CD4-positive, alpha-beta T cell (primary cell): ENCODE measurements at regions not wholly inside any gene's neighbourhood (a gene's known extent, or its start where the extent isn't known, plus 50 kb on each side); places are given as distances from the start of the nearest gene placed in this dataset.

Experiments used
- ATAC-seq: fragments of 200-7000 bp; cut with Tn5 transposase; one replicate; pipeline ENCODE4 v1.10.0; 2022; ENCODE audit warnings: mild to moderate bottlenecking; ENCODE audit not compliant: poor library complexity
- CTCF ChIA-PET: fragments of 350-600 bp; sonication (Branson Sonifier 250); formaldehyde crosslinking; loops from one replicate; lab custom pipeline; 2021; ENCODE audit warnings: antibody characterized with exemption, inconsistent platforms; lab: Charles Lee
- POLR2A ChIA-PET: fragments of 350-600 bp; sonication (Branson Sonifier 250); formaldehyde crosslinking; loops from one replicate; lab custom pipeline; 2021; ENCODE audit warnings: antibody characterized with exemption, inconsistent platforms; lab: Charles Lee
- DNase-seq, 14 experiments: peaks; one replicate each; pipeline ENCODE4 v3.0.0-alpha.2; 2013 to 2020; ENCODE audit warnings: mixed read lengths in 2 of 14
- H3K27ac ChIP-seq, 2 donors: one replicate each; pipeline versions ENCODE4 v1.5.1 to v1.7.0; 2013; ENCODE audit warnings: low read length in 2 of 2, low read depth in 1 of 2, mild to moderate bottlenecking in 1 of 2
- H3K27me3 ChIP-seq, 2 experiments: 1 replicate in 1 of 2; 2 replicates in 1 of 2; pipeline versions ENCODE4 v1.6.1 to v1.7.0; 2013; ENCODE audit warnings: low read length in 2 of 2, control low read depth in 1 of 2, mild to moderate bottlenecking in 1 of 2, moderate library complexity in 1 of 2; ENCODE audit not compliant: insufficient read depth in 2 of 2, control insufficient read depth in 1 of 2
- H3K36me3 ChIP-seq: one replicate; pipeline ENCODE4 v1.6.1; 2013; ENCODE audit warnings: low read length, control low read depth; ENCODE audit not compliant: insufficient read depth
- H3K4me1 ChIP-seq: one replicate; pipeline ENCODE4 v1.6.1; 2013; ENCODE audit warnings: low read length, control low read depth; ENCODE audit not compliant: insufficient read depth
- H3K4me3 ChIP-seq: one replicate; pipeline ENCODE4 v1.5.1; 2013; ENCODE audit warnings: mild to moderate bottlenecking, low read length, moderate library complexity
- H3K9me3 ChIP-seq, 2 experiments: 1 replicate in 1 of 2; 2 replicates in 1 of 2; pipeline versions ENCODE4 v1.6.1 to v1.7.0; 2013; ENCODE audit warnings: low read length in 2 of 2, mild to moderate bottlenecking in 2 of 2, control low read depth in 1 of 2, moderate library complexity in 1 of 2; ENCODE audit not compliant: control insufficient read depth in 1 of 2, insufficient read depth in 1 of 2
- H3K27ac Mint-ChIP-seq: one replicate; pipeline ENCODE4 v1.8.0; 2020; ENCODE audit warnings: mixed read lengths
- H3K27me3 Mint-ChIP-seq: one replicate; pipeline ENCODE4 v1.8.0; 2021; ENCODE audit warnings: mixed read lengths
- H3K36me3 Mint-ChIP-seq: one replicate; pipeline ENCODE4 v1.8.0; 2021; ENCODE audit warnings: low read depth, mixed read lengths
- H3K4me1 Mint-ChIP-seq: one replicate; pipeline ENCODE4 v1.8.0; 2021; ENCODE audit warnings: low read depth, mixed read lengths
- H3K4me3 Mint-ChIP-seq: one replicate; pipeline ENCODE4 v1.8.0; 2020; ENCODE audit warnings: mild to moderate bottlenecking, mixed read lengths
- H3K9me3 Mint-ChIP-seq: one replicate; pipeline ENCODE4 v1.8.0; 2020; ENCODE audit warnings: mixed read lengths
- intact Hi-C, 2 experiments: fragments of 100-400 bp; cut with DNase I in 1 of 2; cut with micrococcal nuclease in 1 of 2; formaldehyde crosslinking; loops; one replicate each; pipeline versions ENCODE4 v1.15.1 to v1.9.0; 2023 to 2025; cut with DNase I, micrococcal nuclease
- TF ChIP-seq, protein P1 (sequence below): fragments of 200-600 bp; IDR thresholded peaks from one replicate; pipeline ENCODE4 v1.8.0; 2022; ENCODE audit warnings: antibody characterized with exemption, mild to moderate bottlenecking

DNA sequence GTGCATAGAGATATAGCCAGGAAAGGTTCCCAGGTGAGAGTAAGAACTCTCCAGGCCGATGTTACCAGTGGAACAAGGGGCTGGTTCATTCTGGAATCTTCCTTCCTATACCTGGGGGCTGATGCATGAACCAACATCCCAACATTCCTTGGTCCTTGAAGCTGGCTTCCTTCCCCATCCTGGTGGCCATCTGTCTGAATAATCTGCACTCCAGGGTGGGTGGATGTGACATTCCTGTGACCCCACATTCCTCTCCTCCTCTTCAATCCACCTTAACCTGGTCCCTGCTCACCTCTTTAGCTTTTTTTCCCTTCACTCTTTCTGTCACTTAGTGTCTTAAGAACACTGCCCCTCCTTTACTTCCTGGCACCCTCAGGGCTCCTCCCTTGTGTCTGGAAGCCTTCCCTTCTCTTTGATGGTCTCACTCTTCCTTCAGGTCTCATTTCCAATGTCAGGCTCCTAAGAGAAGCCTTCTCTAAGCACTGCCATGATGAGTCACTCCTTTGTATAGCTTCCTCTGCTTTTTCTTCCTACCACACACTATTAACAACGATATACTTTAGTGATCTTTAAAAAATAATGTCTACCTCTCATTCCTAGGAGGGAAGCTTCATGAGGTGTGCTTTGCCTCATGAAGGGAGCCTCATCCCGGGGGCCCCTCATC lies 80.3 kb downstream of the BOD1 start:
- TF ChIP-seq, protein P1, sequence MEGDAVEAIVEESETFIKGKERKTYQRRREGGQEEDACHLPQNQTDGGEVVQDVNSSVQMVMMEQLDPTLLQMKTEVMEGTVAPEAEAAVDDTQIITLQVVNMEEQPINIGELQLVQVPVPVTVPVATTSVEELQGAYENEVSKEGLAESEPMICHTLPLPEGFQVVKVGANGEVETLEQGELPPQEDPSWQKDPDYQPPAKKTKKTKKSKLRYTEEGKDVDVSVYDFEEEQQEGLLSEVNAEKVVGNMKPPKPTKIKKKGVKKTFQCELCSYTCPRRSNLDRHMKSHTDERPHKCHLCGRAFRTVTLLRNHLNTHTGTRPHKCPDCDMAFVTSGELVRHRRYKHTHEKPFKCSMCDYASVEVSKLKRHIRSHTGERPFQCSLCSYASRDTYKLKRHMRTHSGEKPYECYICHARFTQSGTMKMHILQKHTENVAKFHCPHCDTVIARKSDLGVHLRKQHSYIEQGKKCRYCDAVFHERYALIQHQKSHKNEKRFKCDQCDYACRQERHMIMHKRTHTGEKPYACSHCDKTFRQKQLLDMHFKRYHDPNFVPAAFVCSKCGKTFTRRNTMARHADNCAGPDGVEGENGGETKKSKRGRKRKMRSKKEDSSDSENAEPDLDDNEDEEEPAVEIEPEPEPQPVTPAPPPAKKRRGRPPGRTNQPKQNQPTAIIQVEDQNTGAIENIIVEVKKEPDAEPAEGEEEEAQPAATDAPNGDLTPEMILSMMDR, result no peak
- ChIA-PET CTCF (no interaction called here), POLR2A (no interaction called here)
- Histone ChIP-seq H3K4me3 (no peak overlapping the region), H3K4me1 (no peaks in the 10 kb centered on the region), H3K9me3 (no peaks in the 10 kb centered on the region), H3K36me3 (no peaks in the 10 kb centered on the region), H3K27me3 (peaks cover 0 to 2% of the 10 kb centered on the region in 2 experiments), H3K27ac (no peak overlapping the region)
- Mint-ChIP-seq H3K27me3 (peaks cover 26% of the 10 kb centered on the region), H3K4me3 (no peak overlapping the region), H3K27ac (no peak overlapping the region), H3K9me3 (no peaks in the 10 kb centered on the region), H3K36me3 (no peaks in the 10 kb centered on the region), H3K4me1 (no peaks in the 10 kb centered on the region)
- intact Hi-C loops, result no loop called here
- DNase-seq, result no peak
- no peak for ATAC-seq

DNA sequence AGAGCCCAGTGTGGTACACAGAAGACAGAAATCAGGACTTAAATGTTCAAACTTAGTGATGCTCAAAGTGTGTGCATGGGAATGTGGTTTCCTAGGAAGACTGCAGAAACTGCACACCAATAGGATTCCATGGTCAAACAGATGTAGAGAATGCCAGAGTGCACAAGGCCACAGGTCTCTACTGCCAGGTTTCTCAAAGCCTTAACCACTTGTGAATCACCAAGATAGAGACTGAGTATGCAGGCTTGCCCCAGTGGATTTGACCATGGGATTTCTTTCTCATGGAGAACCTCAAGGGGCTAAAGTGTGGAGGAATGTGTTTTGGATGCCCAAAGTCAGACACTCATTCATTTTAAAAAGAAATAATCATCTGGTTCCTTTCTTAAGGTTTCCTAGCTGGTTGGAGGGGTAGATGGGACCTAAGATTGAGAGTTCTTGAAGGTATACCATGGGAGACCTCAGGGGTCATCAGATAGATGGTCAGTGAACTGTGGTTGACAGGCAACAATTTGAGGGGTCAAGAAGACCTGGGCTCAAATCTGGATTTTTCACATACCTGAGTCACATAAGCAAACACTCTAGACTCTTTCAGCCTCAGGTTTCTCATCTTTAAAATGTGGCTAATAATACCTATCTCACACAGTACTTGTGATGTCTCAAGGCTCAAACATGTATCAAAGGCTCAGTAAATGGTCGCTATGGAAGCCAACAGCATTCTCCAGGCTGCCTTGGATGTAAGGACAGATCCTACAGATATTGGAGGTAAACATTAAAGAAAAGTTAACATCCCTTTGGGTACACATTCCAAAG lies 81.1 kb downstream of the BOD1 start:
- DNase-seq (no peak), ATAC-seq (no peak)
- H3K36me3 ChIP-seq, result no peaks in the 10 kb centered on the region
- H3K4me3 Mint-ChIP-seq, result no peak overlapping the region
- POLR2A ChIA-PET, result no interaction called here
- CTCF ChIA-PET, result no interaction called here
- H3K27ac ChIP-seq, result no peak overlapping the region
- H3K4me1 Mint-ChIP-seq, result no peaks in the 10 kb centered on the region
- H3K9me3 ChIP-seq, result no peaks in the 10 kb centered on the region
- no peak overlapping the region for H3K4me3 ChIP-seq
- H3K27ac Mint-ChIP-seq, result no peak overlapping the region
- peaks cover 25% of the 10 kb centered on the region for H3K27me3 Mint-ChIP-seq
- peaks cover 0 to 2% of the 10 kb centered on the region in 2 experiments for H3K27me3 ChIP-seq
- TF ChIP-seq, protein P1, result no peak
- no peaks in the 10 kb centered on the region for H3K9me3 Mint-ChIP-seq
- no peaks in the 10 kb centered on the region for H3K4me1 ChIP-seq
- intact Hi-C loops, result no loop called here
- no peaks in the 10 kb centered on the region for H3K36me3 Mint-ChIP-seq

GRCh38 chr5:173534664-173535063 lies 81.8 kb downstream of the BOD1 start:
- H3K27ac ChIP-seq, result no peak overlapping the region
- TF ChIP-seq, protein P1, result no peak
- ChIA-PET POLR2A (no interaction called here), CTCF (no interaction called here)
- no peak for DNase-seq
- no peak overlapping the region for H3K4me3 Mint-ChIP-seq
- H3K27me3 ChIP-seq, result peaks cover 0 to 2% of the 10 kb centered on the region in 2 experiments
- no peaks in the 10 kb centered on the region for H3K36me3 ChIP-seq
- no peaks in the 10 kb centered on the region for H3K36me3 Mint-ChIP-seq
- no peaks in the 10 kb centered on the region for H3K4me1 Mint-ChIP-seq
- H3K9me3 ChIP-seq, result no peaks in the 10 kb centered on the region
- no peaks in the 10 kb centered on the region for H3K9me3 Mint-ChIP-seq
- intact Hi-C loops, result no loop called here
- H3K27ac Mint-ChIP-seq, result no peak overlapping the region
- ATAC-seq, result no peak
- H3K4me1 ChIP-seq, result no peaks in the 10 kb centered on the region
- H3K4me3 ChIP-seq, result no peak overlapping the region
- peaks cover 24% of the 10 kb centered on the region for H3K27me3 Mint-ChIP-seq
